Colonic mucosa (tissue), 4 donors: ENCODE measurements at regions not wholly inside any gene's neighbourhood (a gene's known extent, or its start where the extent isn't known, plus 50 kb on each side); places are given as distances from the start of the nearest gene placed in this dataset.

ENCODE experiments used
- DNase-seq: peaks from one replicate; pipeline ENCODE4 v3.0.0-alpha.2; 2020
- H3K27ac ChIP-seq: fragments of 200-600 bp; one replicate; pipeline ENCODE4 v1.8.0; 2021
- H3K27me3 ChIP-seq: fragments of 200-600 bp; one replicate; pipeline ENCODE4 v1.8.0; 2021
- H3K36me3 ChIP-seq: fragments of 200-600 bp; one replicate; pipeline ENCODE4 v1.8.0; 2021
- H3K4me1 ChIP-seq: fragments of 200-600 bp; one replicate; pipeline ENCODE4 v1.8.0; 2021; ENCODE audit warnings: mild to moderate bottlenecking
- H3K4me3 ChIP-seq: fragments of 200-600 bp; one replicate; pipeline ENCODE4 v1.8.0; 2021
- H3K9ac ChIP-seq, 2 donors: one replicate each; pipeline ENCODE4 v1.7.0; 2013; ENCODE audit warnings: control low read depth in 2 of 2, low read depth in 2 of 2, low read length in 2 of 2
- H3K9me3 ChIP-seq: fragments of 200-600 bp; one replicate; pipeline ENCODE4 v1.8.0; 2021
- CTCF ChIP-seq: fragments of 200-600 bp; IDR thresholded peaks from one replicate; pipeline ENCODE4 v1.8.0; 2022; ENCODE audit warnings: antibody characterized with exemption, mild to moderate bottlenecking
- intact Hi-C: fragments of 100-400 bp; cut with DNase I; formaldehyde crosslinking; loops from one replicate; pipeline ENCODE4 v1.14.1; 2022
- donor health status: healthy.
- donor health status: DM: no; HTN: no; CAD: no.
- donor health status: DM: no; HTN: no; CAD: no.

DNA sequence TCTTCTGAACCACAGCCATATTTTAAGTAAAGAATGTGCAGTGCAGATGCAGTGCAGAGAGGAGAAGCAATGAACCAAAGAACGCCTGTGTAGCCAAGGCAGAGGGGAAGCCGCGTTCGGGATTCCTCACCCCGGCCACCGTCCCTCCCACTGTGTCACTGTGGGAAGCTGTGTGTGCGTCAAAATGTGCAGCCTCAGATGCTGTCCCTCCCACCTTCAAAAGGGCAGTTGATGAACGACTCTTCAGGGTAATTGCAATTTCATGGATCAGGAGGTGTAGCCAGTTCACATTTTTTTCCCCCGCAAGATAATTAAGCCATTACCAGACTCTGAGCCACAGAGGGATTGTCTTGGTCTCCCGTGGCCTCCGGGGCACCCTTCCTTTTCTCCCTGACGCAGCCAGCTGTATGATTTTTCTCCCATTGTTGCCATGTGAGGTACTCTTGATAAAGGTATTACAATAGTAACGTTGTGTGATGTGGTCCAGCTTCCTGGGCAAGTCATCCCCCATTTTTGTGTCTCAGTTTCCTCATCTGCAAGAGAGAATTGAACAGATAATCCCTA, 190.0 kb downstream of the FOXL1 start:
- Histone ChIP-seq H3K27ac (no peak overlapping the region), H3K9me3 (no peaks in the 10 kb centered on the region), H3K27me3 (no peaks in the 10 kb centered on the region), H3K9ac (no peak overlapping the region), H3K4me3 (no peak overlapping the region), H3K36me3 (no peaks in the 10 kb centered on the region), H3K4me1 (no peaks in the 10 kb centered on the region)
- DNase-seq, result no peak
- TF ChIP-seq CTCF, result no peak
- intact Hi-C loops, result no loop called here

GRCh38 chr16:86768999-86769398, 190.7 kb downstream of the FOXL1 start:
- Histone ChIP-seq H3K36me3 (no peaks in the 10 kb centered on the region), H3K9me3 (no peaks in the 10 kb centered on the region), H3K27me3 (no peaks in the 10 kb centered on the region), H3K9ac (no peak overlapping the region), H3K4me3 (no peak overlapping the region), H3K4me1 (no peaks in the 10 kb centered on the region), H3K27ac (no peak overlapping the region)
- intact Hi-C loops, result no loop called here
- no peak for TF ChIP-seq CTCF
- DNase-seq, result no peak

DNA sequence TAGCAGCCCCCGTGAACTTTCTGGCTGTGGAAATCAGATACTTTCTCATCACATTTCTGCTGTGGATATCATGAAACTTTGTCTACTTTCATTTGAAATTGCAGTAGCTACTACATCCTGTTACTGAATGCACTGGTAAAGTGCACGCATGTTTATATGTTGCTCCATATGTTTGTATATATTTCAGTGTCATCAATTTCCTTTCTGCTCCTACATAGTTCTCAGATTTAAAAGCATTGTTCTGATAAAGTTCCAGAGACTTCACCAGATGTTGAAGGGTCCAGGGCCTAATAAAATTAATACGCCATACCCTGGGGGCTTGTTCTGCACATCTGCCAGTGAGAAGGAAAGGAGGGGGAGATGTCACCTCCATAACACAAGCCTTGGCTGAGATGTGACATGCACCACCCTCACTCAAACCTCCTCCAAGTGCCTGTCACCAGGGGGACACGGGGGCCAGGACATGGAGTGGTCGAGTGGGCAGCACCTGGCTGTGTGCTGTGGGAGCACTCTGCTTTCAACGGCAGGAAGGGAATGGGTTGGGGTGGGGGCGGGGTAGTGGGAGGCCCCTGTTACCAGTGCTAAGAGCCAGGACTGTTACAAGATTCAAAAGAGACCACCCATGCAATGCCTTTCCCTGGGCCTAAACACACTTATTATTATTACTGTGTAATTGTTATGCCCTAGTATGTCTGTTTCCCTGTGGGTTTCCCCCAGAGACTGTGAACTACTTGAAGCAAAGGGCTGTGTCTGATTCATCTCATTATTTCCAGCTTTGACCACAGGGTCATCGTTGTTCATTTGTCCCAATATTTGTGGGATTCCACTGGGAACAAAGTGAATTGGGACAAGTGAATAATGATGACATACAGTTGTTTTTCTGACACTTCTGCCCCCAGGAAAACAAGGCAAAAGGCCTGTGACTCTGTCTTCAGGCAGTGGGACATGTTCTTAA, 193.4 kb downstream of the FOXL1 start:
- H3K4me3 ChIP-seq, result no peak overlapping the region
- H3K4me1 ChIP-seq, result no peaks in the 10 kb centered on the region
- no peaks in the 10 kb centered on the region for H3K27me3 ChIP-seq
- H3K9ac ChIP-seq, result no peak overlapping the region
- no peak for DNase-seq
- no peaks in the 10 kb centered on the region for H3K36me3 ChIP-seq
- intact Hi-C loops, result no loop called here
- TF ChIP-seq CTCF, result no peak
- H3K9me3 ChIP-seq, result no peaks in the 10 kb centered on the region
- H3K27ac ChIP-seq, result no peak overlapping the region

DNA sequence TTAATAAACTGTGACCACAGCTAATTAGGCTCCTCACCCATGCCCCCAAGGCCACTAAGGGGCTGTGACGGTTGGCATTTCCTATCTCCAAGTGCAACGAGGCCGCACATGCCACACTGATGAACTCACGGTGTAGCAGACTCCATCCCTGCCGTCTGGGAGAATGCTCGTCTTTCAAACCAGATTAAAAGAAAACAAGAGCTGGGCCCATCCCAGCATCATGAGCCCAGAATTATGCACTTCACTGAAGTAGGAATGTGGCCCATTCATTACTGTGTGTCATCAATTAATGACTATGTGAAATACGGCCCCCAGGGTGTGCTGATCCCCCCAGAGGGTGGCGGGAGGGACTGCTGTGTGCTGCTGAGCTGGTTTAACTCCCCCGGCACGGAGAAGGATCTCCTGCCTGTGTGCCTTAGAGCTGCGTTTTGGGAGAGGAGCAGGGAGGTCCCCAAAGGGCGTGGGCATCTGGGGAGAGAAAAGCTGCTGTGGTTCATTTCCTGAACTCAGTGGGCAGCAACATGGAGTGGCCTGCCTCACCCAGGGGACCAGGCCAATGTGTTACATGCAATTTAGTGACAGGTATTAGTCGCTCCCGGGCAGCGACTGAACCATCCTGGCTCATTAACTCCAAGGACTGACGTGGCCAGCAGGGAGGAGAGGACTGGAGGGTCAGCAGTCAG, 194.5 kb downstream of the FOXL1 start:
- intact Hi-C loops, result no loop called here
- H3K9ac ChIP-seq, result no peak overlapping the region
- no peak overlapping the region for H3K27ac ChIP-seq
- H3K9me3 ChIP-seq, result no peaks in the 10 kb centered on the region
- no peaks in the 10 kb centered on the region for H3K4me1 ChIP-seq
- H3K4me3 ChIP-seq, result no peak overlapping the region
- TF ChIP-seq CTCF, result no peak
- H3K27me3 ChIP-seq, result no peaks in the 10 kb centered on the region
- no peaks in the 10 kb centered on the region for H3K36me3 ChIP-seq
- DNase-seq, result no peak

DNA sequence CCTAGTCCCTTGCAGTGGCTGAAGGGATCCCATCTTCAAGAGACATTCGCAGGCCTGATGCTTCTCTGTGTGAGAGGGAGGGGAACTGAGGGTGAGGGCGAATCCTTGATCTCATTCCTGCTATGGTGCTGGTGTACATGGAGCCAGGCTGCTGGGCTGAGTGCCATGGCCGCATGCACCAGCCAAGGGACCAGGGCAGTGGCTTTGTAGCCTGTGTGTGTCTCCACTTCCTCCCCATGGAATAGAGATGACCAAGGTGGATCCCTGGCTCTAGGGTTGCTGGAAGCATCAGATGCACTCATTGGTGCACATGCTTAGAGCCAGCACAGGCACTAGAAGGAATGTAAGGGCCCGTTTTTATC, 195.0 kb downstream of the FOXL1 start:
- H3K4me3 ChIP-seq, result no peak overlapping the region
- no peak overlapping the region for H3K27ac ChIP-seq
- intact Hi-C loops, result no loop called here
- H3K9me3 ChIP-seq, result no peaks in the 10 kb centered on the region
- H3K4me1 ChIP-seq, result no peaks in the 10 kb centered on the region
- no peaks in the 10 kb centered on the region for H3K36me3 ChIP-seq
- no peak overlapping the region for H3K9ac ChIP-seq
- DNase-seq, result no peak
- no peak for TF ChIP-seq CTCF
- no peaks in the 10 kb centered on the region for H3K27me3 ChIP-seq
